IMR-90 (cell line): ENCODE measurements at regions not wholly inside any gene's neighbourhood (a gene's known extent, or its start where the extent isn't known, plus 50 kb on each side); places are given as distances from the start of the nearest gene placed in this dataset.

Experiments used
- ATAC-seq: fragments of 200-7000 bp; cut with Tn5 transposase; 2 replicates; pipeline ENCODE4 v1.9.1; 2020; ENCODE audit warnings: low read depth, mild to moderate bottlenecking, moderate library complexity
- BruUV-seq: library from RNA; stranded (reverse); fragments of 400-500 nt; replicated peaks from 2 replicates; lab custom pipeline; 2021; lab: Mats Ljungman, UMichigan
- CTCF ChIA-PET: fragments of 300-600 bp; formaldehyde crosslinking; extraction: SDS; loops from one replicate; lab custom pipeline; 2021; ENCODE audit warnings: antibody characterized with exemption; lab: Yijun Ruan, JAX
- POLR2A ChIA-PET: fragments of 300-600 bp; sonication (Branson Sonifier 250); formaldehyde crosslinking; loops from one replicate; lab custom pipeline; 2022; ENCODE audit warnings: antibody characterized with exemption; ENCODE audit not compliant: unreplicated experiment; lab: Charles Lee
- DNase-seq: peaks from one replicate; pipeline ENCODE4 v3.0.0; 2013
- H2AFZ ChIP-seq: replicated peaks from 2 replicates; pipeline ENCODE3; 2013; ENCODE audit warnings: low read length, mild to moderate bottlenecking; ENCODE audit not compliant: poor library complexity
- H2AK5ac ChIP-seq: 2 replicates; pipeline ENCODE4 v1.6.1; 2013; ENCODE audit warnings: low read depth, low read length, inconsistent platforms
- H2AK9ac ChIP-seq: replicated peaks from 2 replicates; pipeline ENCODE3; 2013; ENCODE audit warnings: mild to moderate bottlenecking, low read depth, low read length, moderate library complexity; ENCODE audit not compliant: poor library complexity
- H2BK120ac ChIP-seq: 2 replicates; pipeline ENCODE4 v1.6.1; 2013; ENCODE audit warnings: low read depth, low read length, inconsistent platforms
- H2BK15ac ChIP-seq: 3 replicates; pipeline ENCODE4 v1.6.1; 2013; ENCODE audit warnings: low read depth, low read length, inconsistent platforms
- H2BK20ac ChIP-seq: 2 replicates; pipeline ENCODE4 v1.6.1; 2013; ENCODE audit warnings: low read depth, mild to moderate bottlenecking, inconsistent platforms, low read length, moderate library complexity
- H2BK5ac ChIP-seq: 2 replicates; pipeline ENCODE4 v1.6.1; 2013; ENCODE audit warnings: mild to moderate bottlenecking, low read depth, low read length, inconsistent platforms; ENCODE audit not compliant: poor library complexity, severe bottlenecking
- H3K14ac ChIP-seq: replicated peaks from 2 replicates; pipeline ENCODE4 v1.6.1; 2013; ENCODE audit warnings: low read depth, low read length, inconsistent platforms
- H3K18ac ChIP-seq: 2 replicates; pipeline ENCODE4 v1.6.1; 2013; ENCODE audit warnings: low read depth, low read length, control low read depth
- H3K23ac ChIP-seq: 2 replicates; pipeline ENCODE4 v1.6.1; 2013; ENCODE audit warnings: low read depth, low read length, inconsistent platforms
- H3K27ac ChIP-seq: 2 replicates; pipeline ENCODE4 v1.5.1; 2013; ENCODE audit warnings: mild to moderate bottlenecking, control low read depth, low read length; ENCODE audit not compliant: insufficient read depth
- H3K27me3 ChIP-seq: 2 replicates; pipeline ENCODE4 v1.6.1; 2013; ENCODE audit warnings: low read length; ENCODE audit not compliant: control insufficient read depth, insufficient read depth
- H3K36me3 ChIP-seq: 2 replicates; pipeline ENCODE4 v1.6.1; 2013; ENCODE audit warnings: low read length, mixed read lengths; ENCODE audit not compliant: control insufficient read depth, insufficient read depth
- H3K4ac ChIP-seq: 2 replicates; pipeline ENCODE4 v1.6.1; 2013; ENCODE audit warnings: low read depth, low read length, inconsistent platforms
- H3K4me1 ChIP-seq: 2 replicates; pipeline ENCODE4 v1.6.1; 2013; ENCODE audit warnings: low read length, mixed read lengths; ENCODE audit not compliant: control insufficient read depth, insufficient read depth
- H3K4me2 ChIP-seq: 2 replicates; pipeline ENCODE4 v1.6.1; 2013; ENCODE audit warnings: low read depth, mild to moderate bottlenecking, control low read depth, low read length, moderate library complexity
- H3K4me3 ChIP-seq: 2 replicates; pipeline ENCODE4 v1.5.1; 2013; ENCODE audit warnings: low read depth, mild to moderate bottlenecking, control low read depth, low read length, moderate library complexity; ENCODE audit not compliant: insufficient read depth
- H3K56ac ChIP-seq: 2 replicates; pipeline ENCODE4 v1.6.1; 2013; ENCODE audit warnings: low read length, inconsistent platforms; ENCODE audit not compliant: insufficient read depth; ENCODE audit errors: extremely low read depth
- H3K79me1 ChIP-seq, 2 experiments: 2 replicates each; pipeline ENCODE4 v1.6.1; 2013; ENCODE audit warnings: low read length in 2 of 2, inconsistent platforms in 1 of 2, low read depth in 1 of 2
- H3K9ac ChIP-seq: 2 replicates; pipeline ENCODE4 v1.6.1; 2013; ENCODE audit warnings: low read depth, low read length, control low read depth
- H3K9me1 ChIP-seq: 2 replicates; pipeline ENCODE4 v1.6.1; 2013; ENCODE audit warnings: low read length, inconsistent platforms; ENCODE audit not compliant: insufficient read depth
- H3K9me3 ChIP-seq: 2 replicates; pipeline ENCODE4 v1.6.1; 2013; ENCODE audit warnings: low read length; ENCODE audit not compliant: control insufficient read depth, insufficient read depth
- H4K20me1 ChIP-seq: 2 replicates; pipeline ENCODE4 v1.6.1; 2013; ENCODE audit warnings: low read length, inconsistent platforms; ENCODE audit not compliant: insufficient read depth
- H4K5ac ChIP-seq: 2 replicates; pipeline ENCODE4 v1.6.1; 2013; ENCODE audit warnings: mild to moderate bottlenecking, low read depth, low read length, control low read depth
- H4K8ac ChIP-seq, 2 experiments: 2 replicates each; pipeline ENCODE4 v1.6.1; 2013; ENCODE audit warnings: low read depth in 2 of 2, low read length in 2 of 2, control low read depth in 1 of 2, inconsistent platforms in 1 of 2
- H4K91ac ChIP-seq: 2 replicates; pipeline ENCODE4 v1.6.1; 2013; ENCODE audit warnings: low read depth, low read length, inconsistent platforms; ENCODE audit not compliant: insufficient read depth
- BHLHE40 ChIP-seq: fragments of 150-350 bp; IDR thresholded peaks from 2 replicates; pipeline ENCODE4 v1.6.1; 2016; ENCODE audit warnings: mild to moderate bottlenecking, low read depth, low read length
- CEBPB ChIP-seq: IDR thresholded peaks from 2 replicates; pipeline ENCODE4 v1.6.1; 2012; ENCODE audit warnings: low read depth, low read length, improper control_type of control experiment
- CHD1 ChIP-seq: IDR thresholded peaks from 2 replicates; pipeline ENCODE4 v1.6.1; 2012; ENCODE audit warnings: low read depth, low read length, improper control_type of control experiment
- CTCF ChIP-seq: conservative IDR thresholded peaks from 2 replicates; pipeline ENCODE4 v1.5.1; 2012; ENCODE audit warnings: mild to moderate bottlenecking, low read depth, low read length, improper control_type of control experiment
- ELK1 ChIP-seq: fragments of 150-350 bp; IDR thresholded peaks from 2 replicates; pipeline ENCODE4 v1.6.1; 2016; ENCODE audit warnings: low read depth, mild to moderate bottlenecking, low read length, moderate library complexity, borderline replicate concordance
- FOS ChIP-seq: fragments of 150-350 bp; IDR thresholded peaks from 2 replicates; pipeline ENCODE4 v1.6.1; 2016; ENCODE audit warnings: low read depth, low read length
- MAFK ChIP-seq: IDR thresholded peaks from 2 replicates; pipeline ENCODE4 v1.6.1; 2012; ENCODE audit warnings: low read depth, low read length, improper control_type of control experiment
- MAZ ChIP-seq: IDR thresholded peaks from 2 replicates; pipeline ENCODE4 v1.6.1; 2012; ENCODE audit warnings: low read depth, mild to moderate bottlenecking, low read length, improper control_type of control experiment, moderate library complexity, borderline replicate concordance
- MXI1 ChIP-seq: IDR thresholded peaks from 2 replicates; pipeline ENCODE4 v1.6.1; 2012; ENCODE audit warnings: low read depth, mild to moderate bottlenecking, low read length, moderate library complexity, borderline replicate concordance
- NFE2L2 ChIP-seq: fragments of 150-350 bp; IDR thresholded peaks from 2 replicates; pipeline ENCODE4 v1.6.1; 2016; ENCODE audit warnings: low read depth, mild to moderate bottlenecking, low read length
- POLR2A ChIP-seq: IDR thresholded peaks from 2 replicates; pipeline ENCODE4 v1.6.1; 2012; ENCODE audit warnings: mild to moderate bottlenecking, low read depth, low read length
- RAD21 ChIP-seq: IDR thresholded peaks from 2 replicates; pipeline ENCODE4 v1.6.1; 2012; ENCODE audit warnings: low read length, improper control_type of control experiment
- RCOR1 ChIP-seq: IDR thresholded peaks from 2 replicates; pipeline ENCODE4 v1.6.1; 2012; ENCODE audit warnings: mild to moderate bottlenecking, low read length, improper control_type of control experiment; ENCODE audit not compliant: insufficient replicate concordance
- RFX5 ChIP-seq: IDR thresholded peaks from 2 replicates; pipeline ENCODE4 v1.8.0; 2012; ENCODE audit warnings: low read depth, mild to moderate bottlenecking, low read length, moderate library complexity
- SMC3 ChIP-seq: fragments of 150-350 bp; IDR thresholded peaks from 2 replicates; pipeline ENCODE4 v1.6.1; 2016; ENCODE audit warnings: low read depth, mild to moderate bottlenecking, antibody characterized with exemption, low read length, moderate library complexity
- USF2 ChIP-seq: fragments of 150-350 bp; IDR thresholded peaks from 2 replicates; pipeline ENCODE4 v1.6.1; 2017; ENCODE audit warnings: mild to moderate bottlenecking, antibody characterized with exemption, low read length, low read depth
- WGBS, 2 experiments: methylation state at CpG; one replicate each; pipeline versions ENCODE4 v1.1.5 to v1.1.7; 2013; ENCODE audit warnings: missing lambda C conversion rate in 2 of 2; ENCODE audit not compliant: insufficient read length in 1 of 2; ENCODE audit errors: extremely low coverage in 2 of 2; 5-methylcytosine and 5-hydroxymethylcytosine counted together
- dilution Hi-C: fragments of 300-500 bp; cut with HindIII; formaldehyde crosslinking; loops from one replicate; pipeline ENCODE4 v1.14.3; 2018; ENCODE audit warnings: low sequenced_read_pairs; ENCODE audit not compliant: unreplicated experiment
- in situ Hi-C: fragments of 300-500 bp; cut with MboI; formaldehyde crosslinking; loops from 3 replicates; pipeline ENCODE4 v1.14.3; 2019; ENCODE audit warnings: low sequenced_read_pairs, inconsistent platforms, mixed read lengths
- intact Hi-C: fragments of 100-400 bp; cut with micrococcal nuclease; formaldehyde crosslinking; loops from 2 replicates; pipeline ENCODE4 v1.10.0; 2022

- no peaks in the 10 kb centered on the region for H3K9me3 ChIP-seq
- H2BK15ac ChIP-seq = no peak overlapping the region
- H3K9me1 ChIP-seq = no peaks in the 10 kb centered on the region
- H2BK5ac ChIP-seq = no peak overlapping the region
- H3K36me3 ChIP-seq = no peaks in the 10 kb centered on the region
- no peaks in the 10 kb centered on the region for H3K4me1 ChIP-seq
- no peak overlapping the region for H3K4ac ChIP-seq
- H4K20me1 ChIP-seq = no peaks in the 10 kb centered on the region
- dilution Hi-C loops (no loop called here), in situ Hi-C loops (no loop called here), intact Hi-C loops (no loop called here)
- no CpG with 5 or more reads among the region's 2 CpGs for WGBS, 2 experiments
- no peak overlapping the region for H3K4me3 ChIP-seq
- no peak overlapping the region for H3K9ac ChIP-seq
- H2BK20ac ChIP-seq = no peak overlapping the region
- no peak overlapping the region for H2BK120ac ChIP-seq
- no peak overlapping the region for H3K27ac ChIP-seq
- no peaks in the 10 kb centered on the region for H3K27me3 ChIP-seq
- H3K18ac ChIP-seq = no peak overlapping the region
- TF ChIP-seq MAZ (no peak), CEBPB (no peak), NFE2L2 (no peak), RAD21 (no peak), FOS (no peak), BHLHE40 (no peak), SMC3 (no peak), MAFK (no peak), USF2 (no peak), POLR2A (no peak), ELK1 (no peak), MXI1 (no peak), CHD1 (no peak), RFX5 (no peak), CTCF (no peak), RCOR1 (no peak)
- no peak overlapping the region for H3K14ac ChIP-seq
- H4K5ac ChIP-seq = no peak overlapping the region
- ChIA-PET POLR2A (no interaction called here), CTCF (no interaction called here)
- H3K4me2 ChIP-seq = no peak overlapping the region
- ATAC-seq (no peak), DNase-seq (no peak)
- H4K8ac ChIP-seq = no peak overlapping the region
- H4K91ac ChIP-seq = no peak overlapping the region
- H3K79me1 ChIP-seq = no peaks in the 10 kb centered on the region
- H2AK9ac ChIP-seq = no peak overlapping the region
- H3K23ac ChIP-seq = no peak overlapping the region
- H2AFZ ChIP-seq = no peak overlapping the region
- H3K56ac ChIP-seq = no peak overlapping the region
- no peak overlapping the region for H2AK5ac ChIP-seq
- no TSS peak for BruUV-seq
Measured at GRCh38 chr21:26374817-26375216, 198.3 kb downstream of the CYYR1 start.
